Hippocampal formation (tissue), 2 donors: ENCODE measurements at regions not wholly inside any gene's neighbourhood (a gene's known extent, or its start where the extent isn't known, plus 50 kb on each side); places are given as distances from the start of the nearest gene placed in this dataset.
"Not testable (repeated sequence)": the region's sequence is repeated elsewhere in the genome, so short reads cannot be mapped to it uniquely, and the experiment has no call there.

Experiments
- DNase-seq, 2 donors: peaks; one replicate each; lab custom pipeline; 2025; lab: John Stamatoyannopoulos, UW

DNA sequence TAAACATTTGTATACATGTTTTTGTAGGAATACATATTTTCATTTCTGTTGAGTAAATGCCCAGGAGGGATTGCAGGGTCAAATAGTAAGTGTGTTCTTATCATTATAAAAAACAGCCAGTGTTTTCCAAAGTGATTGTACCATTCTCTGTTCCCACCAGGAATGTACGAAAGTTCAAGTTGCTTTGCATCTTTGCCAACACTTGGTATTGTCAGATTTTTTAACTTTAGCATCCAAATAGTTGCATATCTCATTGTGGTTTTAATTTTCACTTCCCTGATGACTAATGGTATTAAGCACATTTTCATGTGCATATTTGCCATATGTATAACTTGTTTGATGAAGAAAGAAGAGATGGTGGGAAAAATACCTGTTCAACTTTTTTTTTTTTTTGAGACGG lies 213.9 kb downstream of the ZNF365 start:
- no peak for DNase-seq

GRCh38 chr10:62589689-62590088 lies 214.8 kb upstream of the ADO start:
- no peak for DNase-seq

- no peak for DNase-seq
These were observed 214.2 kb upstream of the ADO start for GRCh38 chr10:62590306-62590705.

GRCh38 chr10:62594093-62594520 lies 210.4 kb upstream of the ADO start:
- DNase-seq, result peak; percentile 38 to 46

DNA sequence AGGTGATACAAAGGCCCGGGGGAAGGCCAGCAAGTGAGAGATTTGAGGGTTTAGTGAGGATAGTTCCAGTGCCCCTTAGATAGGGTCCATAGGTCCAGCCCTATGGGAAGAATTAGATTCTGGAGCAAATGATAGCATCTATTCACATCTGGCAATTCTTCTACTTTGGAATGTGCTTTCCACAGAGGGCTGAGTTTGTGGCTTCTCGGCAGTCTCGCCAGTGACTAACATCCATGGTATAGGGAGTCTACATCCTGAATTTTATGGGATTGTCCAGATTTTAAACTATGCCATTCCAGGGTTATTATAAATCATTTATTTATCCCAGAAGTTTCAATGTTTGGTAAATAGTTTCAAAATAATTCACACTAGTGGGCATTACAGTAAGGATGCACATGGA lies 207.3 kb upstream of the ADO start:
- no peak for DNase-seq

DNA sequence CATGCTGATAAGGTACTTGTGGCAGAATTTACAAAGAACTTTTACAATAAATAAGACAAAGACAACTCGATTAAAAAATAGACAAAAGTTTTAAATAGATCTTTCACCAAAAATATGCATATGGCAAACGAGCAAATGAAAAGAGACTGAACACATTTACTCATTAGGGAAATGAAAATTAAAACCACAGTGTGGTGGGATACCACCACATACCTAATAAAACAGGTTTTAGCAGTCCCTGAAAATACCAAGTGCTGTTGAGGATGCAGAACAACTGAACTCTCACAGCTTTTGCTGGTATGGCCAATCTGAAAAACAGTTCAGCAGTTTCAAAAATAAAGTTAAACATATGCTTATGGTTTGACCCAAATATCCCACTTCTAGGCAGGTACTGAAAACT lies 205.4 kb upstream of the ADO start:
- DNase-seq, result no peak

- not testable (repeated sequence) for DNase-seq
These were observed 198.0 kb upstream of the ADO start for GRCh38 chr10:62606551-62606950.

- not testable (repeated sequence) for DNase-seq
These were observed 196.2 kb upstream of the ADO start for GRCh38 chr10:62608189-62608875.

- DNase-seq, result peak; percentile 13 to 31
These were observed 193.8 kb upstream of the ADO start for GRCh38 chr10:62610649-62611229.

DNA sequence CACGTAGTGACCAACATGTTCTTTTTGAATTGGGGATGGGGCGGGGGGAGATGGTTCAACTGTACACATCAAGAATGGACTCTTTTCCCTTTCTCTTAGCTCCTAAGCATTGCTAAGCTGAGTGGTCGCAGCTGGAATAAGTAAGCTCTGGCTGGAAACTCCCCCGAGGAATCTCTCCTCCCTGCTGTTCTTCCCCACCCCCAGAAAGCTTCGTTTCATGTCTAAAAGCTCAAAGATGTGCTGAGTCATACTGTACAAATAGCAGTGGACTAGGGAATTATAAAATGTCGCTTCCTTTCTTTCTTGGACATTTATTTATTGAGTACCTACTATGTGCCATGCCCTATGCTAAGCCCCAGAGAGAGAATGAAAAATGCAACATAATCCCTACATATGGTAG lies 191.1 kb upstream of the ADO start:
- no peak for DNase-seq

DNA sequence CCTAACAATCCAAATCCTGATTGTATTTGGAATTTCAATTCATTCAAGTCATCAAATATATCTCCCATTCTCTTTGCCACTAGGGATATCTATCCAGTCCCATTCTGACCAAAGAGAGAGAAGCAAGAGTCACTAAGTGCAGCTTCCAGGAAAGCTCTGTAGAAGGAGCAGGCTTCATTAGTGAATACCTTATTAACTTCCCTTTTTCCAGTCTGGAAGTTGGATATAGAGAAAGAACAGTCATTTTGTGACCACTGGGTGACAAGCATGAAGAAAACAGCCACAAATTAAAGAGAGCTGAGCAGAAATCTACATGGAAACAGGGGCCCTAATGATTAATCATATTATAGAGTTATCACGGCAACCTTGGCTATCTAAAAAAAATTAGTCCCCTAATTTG lies 190.7 kb upstream of the ADO start:
- no peak for DNase-seq

GRCh38 chr10:62614389-62615157 lies 189.9 kb upstream of the ADO start:
- no peak for DNase-seq

GRCh38 chr10:62616885-62617590 lies 187.5 kb upstream of the ADO start:
- DNase-seq, result no peak

DNA sequence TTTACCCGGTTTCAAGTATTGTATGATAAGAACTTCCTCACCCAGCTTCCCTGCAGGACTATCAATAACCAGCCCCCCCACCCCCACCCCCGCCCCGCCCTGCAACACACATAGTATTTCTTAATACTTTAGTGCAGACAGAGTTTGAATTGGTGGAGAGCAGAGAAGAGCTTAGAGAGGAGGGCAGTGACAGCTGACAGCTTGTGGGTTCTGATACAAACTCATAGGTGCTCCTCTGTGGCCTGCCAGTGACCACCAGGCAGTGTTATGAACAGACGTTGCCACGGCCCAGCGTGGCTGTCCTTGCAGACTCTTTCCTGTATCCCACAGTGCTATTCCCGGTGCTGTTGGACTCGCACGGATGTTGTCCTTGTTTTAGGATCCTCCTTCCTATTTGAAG lies 186.9 kb upstream of the ADO start:
- no peak for DNase-seq

DNA sequence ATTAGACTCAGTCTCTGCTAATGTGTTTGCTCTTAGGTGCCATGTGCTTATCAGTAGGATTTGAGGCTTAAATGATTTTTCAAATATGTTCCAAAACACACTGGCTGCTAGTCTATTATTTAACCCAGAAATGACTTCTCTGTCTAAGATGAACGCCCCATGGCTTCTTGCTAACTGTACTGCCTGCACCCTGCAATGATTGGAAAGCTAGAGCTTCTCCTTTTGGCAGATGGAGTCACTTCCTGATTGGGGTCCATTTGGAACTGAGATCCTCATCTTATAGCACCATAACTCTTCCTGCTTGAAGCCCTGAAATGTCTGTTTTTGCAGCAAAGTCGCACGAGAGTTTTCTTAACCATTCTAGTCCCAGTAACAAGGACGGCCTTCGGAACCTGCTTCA lies 186.5 kb upstream of the ADO start:
- no peak for DNase-seq

DNA sequence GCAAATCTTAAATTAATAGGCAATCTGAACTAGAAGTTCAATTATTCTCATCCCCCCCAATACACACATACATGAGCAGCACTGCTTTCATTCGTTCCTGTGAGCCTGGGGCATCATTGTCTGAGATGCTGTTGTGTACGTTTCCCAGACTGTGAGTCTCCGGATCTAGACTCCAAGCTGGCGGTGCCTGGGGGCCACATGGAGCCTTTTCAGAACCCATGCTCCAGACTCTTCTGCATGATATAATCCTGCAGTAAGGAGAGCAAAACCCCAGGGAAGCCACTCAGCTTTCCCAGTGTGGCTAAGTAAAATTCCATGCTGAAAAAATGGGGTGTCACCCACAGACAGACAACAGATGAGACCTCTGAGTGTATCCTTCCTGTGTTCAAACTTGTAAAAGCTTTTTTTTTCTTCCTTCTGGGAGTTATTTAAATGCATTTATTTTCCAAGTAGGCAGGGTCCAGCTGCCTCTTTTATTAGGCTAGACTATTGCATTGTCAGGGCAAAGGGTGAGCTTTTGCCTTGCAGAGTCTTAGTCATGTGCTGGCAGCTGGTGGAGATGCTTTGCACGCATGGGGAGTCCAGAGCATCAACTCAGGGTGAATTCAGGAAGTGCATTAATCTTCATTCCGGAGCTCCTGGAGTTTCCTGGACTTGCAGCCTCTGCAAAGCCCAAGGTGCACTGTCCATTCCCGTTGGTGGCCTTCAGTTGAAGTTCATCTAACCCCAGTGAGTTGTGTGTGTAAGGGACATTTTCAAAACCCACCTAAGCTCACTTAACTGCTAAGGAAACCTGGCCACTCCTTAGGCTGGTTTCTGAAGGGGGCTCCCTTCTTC lies 185.7 kb upstream of the ADO start:
- no peak for DNase-seq

DNA sequence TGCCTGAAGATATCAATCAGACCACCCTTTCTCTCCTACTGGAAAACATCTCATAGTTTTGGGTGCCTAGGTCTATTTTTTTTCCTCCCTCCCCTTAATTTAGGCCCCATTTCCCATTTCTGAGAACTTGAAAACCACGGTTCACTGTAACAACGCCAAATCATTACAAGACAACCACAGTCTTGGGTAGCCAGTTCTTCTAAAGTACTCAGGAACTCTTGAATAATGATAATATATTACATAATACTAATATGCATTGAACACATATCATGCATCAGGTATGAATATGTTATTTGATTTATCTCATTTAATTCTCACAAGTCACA lies 185.1 kb upstream of the ADO start:
- no peak for DNase-seq

DNA sequence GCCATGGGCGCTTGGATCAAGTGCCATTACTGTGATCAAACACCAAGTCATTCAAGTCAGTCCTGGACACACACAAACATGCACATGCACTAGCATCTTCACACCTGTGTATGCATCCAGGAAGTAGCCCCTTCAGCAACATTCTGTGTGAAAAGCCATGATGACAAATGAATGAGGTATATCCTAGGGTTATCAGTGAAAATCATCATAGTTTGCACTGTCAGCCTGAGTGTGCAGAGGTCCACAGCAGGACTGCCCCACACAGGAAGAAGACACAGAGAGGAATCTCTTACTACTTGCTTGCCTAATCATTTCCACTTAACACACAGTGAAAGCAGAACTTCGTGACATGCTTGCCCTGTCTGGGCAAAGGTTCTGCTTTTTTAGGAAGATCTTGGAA lies 184.0 kb upstream of the ADO start:
- peak in 1 of 2 donors; percentile 28 for DNase-seq

DNA sequence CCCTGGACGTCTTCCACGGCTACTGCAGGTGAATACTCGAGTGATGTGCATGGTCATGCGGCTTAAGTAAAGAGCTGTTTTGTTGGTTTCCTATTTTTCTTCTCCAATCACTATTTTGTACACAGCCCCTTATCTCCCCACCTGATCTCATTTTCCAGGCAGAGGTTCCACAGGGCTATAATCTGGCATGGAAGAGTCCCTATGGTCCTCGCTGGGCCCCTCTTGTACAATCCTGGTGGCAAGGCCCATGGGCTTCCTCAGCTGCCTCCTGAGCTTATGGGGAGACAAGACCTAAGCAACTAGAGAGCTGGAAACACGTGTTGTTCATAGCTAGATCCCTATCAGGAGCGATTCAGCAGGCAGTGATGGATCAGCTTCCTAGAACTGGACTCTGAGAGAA lies 181.3 kb upstream of the ADO start:
- no peak for DNase-seq

- no peak for DNase-seq
These were observed 179.0 kb upstream of the ADO start for GRCh38 chr10:62625484-62625883.

DNA sequence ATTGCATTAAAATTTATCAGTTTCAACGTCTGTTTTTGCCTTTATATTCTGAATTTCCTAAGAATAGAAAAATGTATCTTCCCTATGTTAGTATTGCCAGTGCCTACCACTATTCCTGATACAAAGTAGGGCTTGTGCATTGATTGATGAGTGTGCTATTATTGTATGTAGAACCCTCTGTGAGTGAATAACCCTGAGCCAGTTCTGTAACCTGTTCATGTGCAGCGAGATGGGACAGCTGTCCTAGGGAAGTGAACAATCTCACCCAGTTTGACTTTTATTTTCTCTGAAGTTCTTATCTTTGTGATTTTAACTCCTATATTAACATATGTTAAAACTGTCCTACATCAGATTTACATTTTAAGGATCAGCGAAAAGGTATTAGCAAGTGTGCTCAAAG lies 178.4 kb upstream of the ADO start:
- DNase-seq, result no peak

DNA sequence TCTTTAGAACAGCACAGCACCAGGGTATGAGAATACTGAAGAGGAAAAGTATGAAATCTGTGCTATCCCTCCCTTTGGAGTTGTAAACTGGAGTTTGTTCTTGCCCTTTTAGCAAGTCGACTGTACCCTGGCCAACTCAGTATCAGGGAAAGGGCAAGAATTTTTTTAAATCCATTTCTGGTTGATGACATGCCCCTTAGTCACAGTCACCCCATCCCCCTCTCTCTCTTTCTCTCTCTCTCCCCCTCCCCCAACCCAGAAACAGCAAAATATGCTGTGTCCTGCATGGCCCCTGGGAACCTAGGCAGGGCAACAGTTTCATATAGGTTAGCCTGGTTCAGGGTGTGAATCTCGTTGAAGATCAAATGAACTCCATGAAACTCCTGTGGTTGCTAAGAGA lies 177.7 kb upstream of the ADO start:
- DNase-seq, result no peak
